Prostate gland (tissue), 2 donors: ENCODE measurements at regions not wholly inside any gene's neighbourhood (a gene's known extent, or its start where the extent isn't known, plus 50 kb on each side); places are given as distances from the start of the nearest gene placed in this dataset.

Source experiments
- POLR2A ChIP-seq: fragments of 450-650 bp; IDR thresholded peaks from one replicate; pipeline ENCODE4 v1.6.1; 2016; ENCODE audit warnings: antibody characterized with exemption, mild to moderate bottlenecking
- TF ChIP-seq, protein P1 (sequence below), 4 experiments: fragments of 200-600 bp in 2 of 4; fragments of 450-650 bp in 2 of 4; sonication (generic) in 2 of 4; IDR thresholded peaks; 1 replicate in 3 of 4; 2 replicates in 1 of 4; pipeline ENCODE4 v1.5.1; 2016 to 2019; ENCODE audit warnings: antibody characterized with exemption in 4 of 4, mild to moderate bottlenecking in 2 of 4, moderate library complexity in 2 of 4

DNA sequence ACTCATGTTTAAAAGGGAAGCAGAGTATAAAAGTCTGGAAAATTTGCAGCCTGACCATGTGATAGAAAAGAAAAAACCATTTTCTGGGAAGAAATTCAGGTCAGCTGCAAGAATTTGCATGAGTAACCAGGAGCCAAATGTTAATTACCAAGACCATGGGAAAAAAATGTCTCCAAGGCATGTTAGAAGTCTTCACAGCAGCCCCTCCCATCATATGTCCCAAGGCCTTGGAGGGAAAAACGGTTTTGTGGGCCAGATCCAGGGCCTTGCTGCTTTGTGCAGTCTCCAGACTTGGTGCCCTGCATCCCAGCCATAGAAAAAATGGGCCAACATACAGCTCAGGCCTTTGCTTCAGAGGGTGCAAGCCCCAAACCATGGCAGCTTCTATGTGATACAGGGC lies 1019.6 kb upstream of the SORCS1 start:
- no peak for TF ChIP-seq POLR2A
- TF ChIP-seq, protein P1, sequence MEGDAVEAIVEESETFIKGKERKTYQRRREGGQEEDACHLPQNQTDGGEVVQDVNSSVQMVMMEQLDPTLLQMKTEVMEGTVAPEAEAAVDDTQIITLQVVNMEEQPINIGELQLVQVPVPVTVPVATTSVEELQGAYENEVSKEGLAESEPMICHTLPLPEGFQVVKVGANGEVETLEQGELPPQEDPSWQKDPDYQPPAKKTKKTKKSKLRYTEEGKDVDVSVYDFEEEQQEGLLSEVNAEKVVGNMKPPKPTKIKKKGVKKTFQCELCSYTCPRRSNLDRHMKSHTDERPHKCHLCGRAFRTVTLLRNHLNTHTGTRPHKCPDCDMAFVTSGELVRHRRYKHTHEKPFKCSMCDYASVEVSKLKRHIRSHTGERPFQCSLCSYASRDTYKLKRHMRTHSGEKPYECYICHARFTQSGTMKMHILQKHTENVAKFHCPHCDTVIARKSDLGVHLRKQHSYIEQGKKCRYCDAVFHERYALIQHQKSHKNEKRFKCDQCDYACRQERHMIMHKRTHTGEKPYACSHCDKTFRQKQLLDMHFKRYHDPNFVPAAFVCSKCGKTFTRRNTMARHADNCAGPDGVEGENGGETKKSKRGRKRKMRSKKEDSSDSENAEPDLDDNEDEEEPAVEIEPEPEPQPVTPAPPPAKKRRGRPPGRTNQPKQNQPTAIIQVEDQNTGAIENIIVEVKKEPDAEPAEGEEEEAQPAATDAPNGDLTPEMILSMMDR (IDR thresholded peaks at IDR 0.05) = no peak
